Sigmoid colon (tissue), 4 donors: ENCODE measurements at regions not wholly inside any gene's neighbourhood (a gene's known extent, or its start where the extent isn't known, plus 50 kb on each side); places are given as distances from the start of the nearest gene placed in this dataset.

Experiments
- EP300 ChIP-seq, 4 donors: sonication (generic); formaldehyde crosslinking; IDR thresholded peaks; one replicate each; pipeline ENCODE4 v1.6.1; 2017; ENCODE audit warnings: antibody characterized with exemption in 4 of 4
- POLR2A ChIP-seq, 2 donors: fragments of 450-650 bp; IDR thresholded peaks; one replicate each; pipeline ENCODE4 v1.6.1; 2016; ENCODE audit warnings: antibody characterized with exemption in 2 of 2, mild to moderate bottlenecking in 2 of 2, moderate library complexity in 2 of 2
- POLR2AphosphoS5 ChIP-seq, 4 donors: sonication (generic); formaldehyde crosslinking; IDR thresholded peaks; one replicate each; pipeline ENCODE4 v1.6.1; 2017; ENCODE audit warnings: antibody characterized with exemption in 4 of 4
- TF ChIP-seq, protein P1 (sequence below), 4 experiments: fragments of 450-650 bp in 3 of 4; fragments of 200-600 bp in 1 of 4; IDR thresholded peaks; one replicate each; pipeline ENCODE4 v1.5.1; 2016 to 2019; ENCODE audit warnings: antibody characterized with exemption in 4 of 4, mild to moderate bottlenecking in 3 of 4, moderate library complexity in 2 of 4

DNA sequence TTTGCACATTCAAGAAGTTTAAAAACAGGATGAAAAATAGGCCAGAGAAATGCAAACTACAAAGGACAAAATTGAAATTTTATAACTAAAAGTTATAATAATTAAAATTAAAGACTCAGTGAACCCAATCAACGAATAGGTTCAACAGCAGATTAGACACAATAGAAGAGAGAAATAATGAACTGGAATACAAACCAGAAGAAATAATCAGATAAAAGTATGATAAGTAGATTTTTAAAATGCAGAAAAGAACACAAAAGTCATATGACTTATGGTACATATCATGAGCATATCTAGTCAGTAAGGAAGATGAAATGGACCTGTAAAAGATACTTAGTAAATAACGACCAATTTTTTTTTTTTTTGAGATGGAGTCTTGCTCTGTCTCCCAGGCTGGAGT is 108.1 kb upstream of the COG2 start:
- TF ChIP-seq, protein P1, sequence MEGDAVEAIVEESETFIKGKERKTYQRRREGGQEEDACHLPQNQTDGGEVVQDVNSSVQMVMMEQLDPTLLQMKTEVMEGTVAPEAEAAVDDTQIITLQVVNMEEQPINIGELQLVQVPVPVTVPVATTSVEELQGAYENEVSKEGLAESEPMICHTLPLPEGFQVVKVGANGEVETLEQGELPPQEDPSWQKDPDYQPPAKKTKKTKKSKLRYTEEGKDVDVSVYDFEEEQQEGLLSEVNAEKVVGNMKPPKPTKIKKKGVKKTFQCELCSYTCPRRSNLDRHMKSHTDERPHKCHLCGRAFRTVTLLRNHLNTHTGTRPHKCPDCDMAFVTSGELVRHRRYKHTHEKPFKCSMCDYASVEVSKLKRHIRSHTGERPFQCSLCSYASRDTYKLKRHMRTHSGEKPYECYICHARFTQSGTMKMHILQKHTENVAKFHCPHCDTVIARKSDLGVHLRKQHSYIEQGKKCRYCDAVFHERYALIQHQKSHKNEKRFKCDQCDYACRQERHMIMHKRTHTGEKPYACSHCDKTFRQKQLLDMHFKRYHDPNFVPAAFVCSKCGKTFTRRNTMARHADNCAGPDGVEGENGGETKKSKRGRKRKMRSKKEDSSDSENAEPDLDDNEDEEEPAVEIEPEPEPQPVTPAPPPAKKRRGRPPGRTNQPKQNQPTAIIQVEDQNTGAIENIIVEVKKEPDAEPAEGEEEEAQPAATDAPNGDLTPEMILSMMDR (IDR thresholded peaks at IDR 0.05), result no peak
- TF ChIP-seq POLR2AphosphoS5 (IDR thresholded peaks at IDR 0.05) (no peak), POLR2A (IDR thresholded peaks at IDR 0.05) (no peak), EP300 (IDR thresholded peaks at IDR 0.05) (no peak)
